ENCODE measurements at regions not wholly inside any gene's neighbourhood (a gene's known extent, or its start where the extent isn't known, plus 50 kb on each side); places are given as distances from the start of the nearest gene placed in this dataset.

- TF ChIP-seq CTCF (conservative IDR thresholded peaks at IDR 0.05 in 1 of 2, IDR thresholded peaks at IDR 0.05 in 1 of 2; ENCODE audit: extremely low read depth in 1 of 2, insufficient read depth in 1 of 2, low read depth in 1 of 2, low read length in 2 of 2) = no peak
- no peak for TF ChIP-seq EZH2 (IDR thresholded peaks at IDR 0.05; ENCODE audit: borderline replicate concordance, low read length)
Observed at GRCh38 chr4:20181926-20182325, 69.8 kb upstream of the SLIT2 start.
